ENCODE measurements at regions not wholly inside any gene's neighbourhood (a gene's known extent, or its start where the extent isn't known, plus 50 kb on each side); places are given as distances from the start of the nearest gene placed in this dataset.

GRCh38 chr5:141797425-141797824 is 80.8 kb downstream of the PCDH1 start:
- H3K27me3 Mint-ChIP-seq = peaks cover 22% of the 10 kb centered on the region
- POLR2A ChIA-PET = no interaction called here

DNA sequence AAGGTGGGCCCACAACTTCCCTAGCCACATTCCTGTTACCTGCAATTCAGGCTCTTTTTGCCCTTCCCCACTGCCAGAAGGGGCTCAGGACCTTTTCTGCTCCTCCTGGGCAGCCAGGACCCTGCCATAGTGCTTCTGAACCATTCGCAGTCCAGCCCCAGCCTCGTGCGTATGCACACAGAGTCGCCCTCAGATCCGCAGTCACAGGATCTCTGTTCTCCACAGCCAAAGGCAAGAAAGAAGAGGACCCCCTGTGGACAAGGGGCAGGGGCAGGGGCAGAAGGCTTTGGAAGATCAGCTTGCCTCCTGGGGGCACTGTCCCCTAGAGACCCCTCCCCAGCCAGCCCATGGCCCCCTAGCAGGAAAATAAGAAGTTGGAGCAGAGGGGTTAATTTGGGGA is 82.8 kb downstream of the PCDH1 start:
- Mint-ChIP-seq H3K4me1 (no peaks in the 10 kb centered on the region), H3K9me3 (ENCODE audit: insufficient read depth) (no peaks in the 10 kb centered on the region), H3K4me3 (no peak overlapping the region), H3K27ac (no peak overlapping the region), H3K27me3 (peaks cover 25% of the 10 kb centered on the region)
- Histone ChIP-seq H3K36me3 (replicated peaks in 1 of 2; ENCODE audit: control extremely low read depth in 1 of 2, control insufficient read depth in 1 of 2, extremely low read depth in 1 of 2, insufficient read depth in 2 of 2, low read length in 1 of 2) (no peaks in the 10 kb centered on the region), H2AFZ (ENCODE audit: insufficient read depth, low read depth, low read length, poor library complexity, severe bottlenecking) (no peak overlapping the region), H4K20me1 (ENCODE audit: control insufficient read depth, insufficient read depth, low read length, poor library complexity, severe bottlenecking) (no peaks in the 10 kb centered on the region), H3K4me3 (ENCODE audit: control extremely low read depth in 1 of 5, extremely low read depth in 1 of 5, insufficient read depth in 1 of 5, low read depth in 2 of 5, low read length in 4 of 5) (no peak overlapping the region), H3K9ac (ENCODE audit: low read length) (no peak overlapping the region), H3K4me2 (replicated peaks; ENCODE audit: low read depth, low read length, poor library complexity, severe bottlenecking) (no peak overlapping the region), H3K9me3 (ENCODE audit: control extremely low read depth in 1 of 3, control insufficient read depth in 2 of 3, insufficient read depth in 1 of 3, low read length in 2 of 3) (no peaks in the 10 kb centered on the region), H3K4me1 (ENCODE audit: control insufficient read depth in 2 of 2, insufficient read depth in 2 of 2, low read length in 2 of 2) (no peaks in the 10 kb centered on the region), H3K79me2 (ENCODE audit: control insufficient read depth, insufficient read depth, low read length) (no peaks in the 10 kb centered on the region), H3K27me3 (replicated peaks in 1 of 4; ENCODE audit: control extremely low read depth in 1 of 4, control insufficient read depth in 3 of 4, insufficient read depth in 4 of 4, low read length in 3 of 4) (peaks cover 0 to under 1% (median 0%) of the 10 kb centered on the region in 4 experiments), H3K27ac (ENCODE audit: low read length in 2 of 2) (no peak overlapping the region)
- ATAC-seq (ENCODE audit: low read depth) (no peak), DNase-seq (no peak)
- CTCF ChIA-PET = no interaction called here
- no peak for TF ChIP-seq EZH2 (IDR thresholded peaks at IDR 0.05; ENCODE audit: borderline replicate concordance, insufficient read depth, low read depth, low read length, poor library complexity, severe bottlenecking)
- TF ChIP-seq CTCF (IDR thresholded peaks at IDR 0.05) = no peak
- intact Hi-C loops (cut with micrococcal nuclease) = no loop called here
- 89% methylated on average over 5 of the region's 5 CpGs for WGBS (ENCODE audit: insufficient coverage)
- POLR2A ChIA-PET = no interaction called here

More at GRCh38 chr5:141797425-141797824, 80.8 kb downstream of the PCDH1 start:
- Histone ChIP-seq H3K36me3 (replicated peaks in 1 of 2; ENCODE audit: control extremely low read depth in 1 of 2, control insufficient read depth in 1 of 2, extremely low read depth in 1 of 2, insufficient read depth in 2 of 2, low read length in 1 of 2) (no peaks in the 10 kb centered on the region), H3K9ac (ENCODE audit: low read length) (no peak overlapping the region), H3K9me3 (ENCODE audit: control extremely low read depth in 1 of 3, control insufficient read depth in 2 of 3, insufficient read depth in 1 of 3, low read length in 2 of 3) (no peaks in the 10 kb centered on the region), H2AFZ (ENCODE audit: insufficient read depth, low read depth, low read length, poor library complexity, severe bottlenecking) (no peak overlapping the region), H3K27me3 (replicated peaks in 1 of 4; ENCODE audit: control extremely low read depth in 1 of 4, control insufficient read depth in 3 of 4, insufficient read depth in 4 of 4, low read length in 3 of 4) (peaks cover 0 to 4% (median 2%) of the 10 kb centered on the region in 4 experiments), H3K4me2 (replicated peaks; ENCODE audit: low read depth, low read length, poor library complexity, severe bottlenecking) (no peak overlapping the region), H3K4me3 (ENCODE audit: control extremely low read depth in 1 of 5, extremely low read depth in 1 of 5, insufficient read depth in 1 of 5, low read depth in 2 of 5, low read length in 4 of 5) (no peak overlapping the region), H4K20me1 (ENCODE audit: control insufficient read depth, insufficient read depth, low read length, poor library complexity, severe bottlenecking) (no peaks in the 10 kb centered on the region), H3K4me1 (ENCODE audit: control insufficient read depth in 2 of 2, insufficient read depth in 2 of 2, low read length in 2 of 2) (no peaks in the 10 kb centered on the region), H3K27ac (ENCODE audit: low read length in 2 of 2) (no peak overlapping the region), H3K79me2 (ENCODE audit: control insufficient read depth, insufficient read depth, low read length) (no peaks in the 10 kb centered on the region)
- Mint-ChIP-seq H3K4me3 (no peak overlapping the region), H3K4me1 (no peaks in the 10 kb centered on the region), H3K27ac (no peak overlapping the region), H3K9me3 (ENCODE audit: insufficient read depth) (no peaks in the 10 kb centered on the region)
- WGBS (ENCODE audit: insufficient coverage) = no CpG with 5 or more reads among the region's 1 CpG
- ATAC-seq (ENCODE audit: low read depth) = no peak
- CTCF ChIA-PET = no interaction called here
- no peak for TF ChIP-seq EZH2 (IDR thresholded peaks at IDR 0.05; ENCODE audit: borderline replicate concordance, insufficient read depth, low read depth, low read length, poor library complexity, severe bottlenecking)
- TF ChIP-seq CTCF (IDR thresholded peaks at IDR 0.05) = no peak
- no peak for DNase-seq
- intact Hi-C loops (cut with micrococcal nuclease) = no loop called here

Data from B cell (primary cell).